ENCODE measurements at regions not wholly inside any gene's neighbourhood (a gene's known extent, or its start where the extent isn't known, plus 50 kb on each side); places are given as distances from the start of the nearest gene placed in this dataset.

DNA sequence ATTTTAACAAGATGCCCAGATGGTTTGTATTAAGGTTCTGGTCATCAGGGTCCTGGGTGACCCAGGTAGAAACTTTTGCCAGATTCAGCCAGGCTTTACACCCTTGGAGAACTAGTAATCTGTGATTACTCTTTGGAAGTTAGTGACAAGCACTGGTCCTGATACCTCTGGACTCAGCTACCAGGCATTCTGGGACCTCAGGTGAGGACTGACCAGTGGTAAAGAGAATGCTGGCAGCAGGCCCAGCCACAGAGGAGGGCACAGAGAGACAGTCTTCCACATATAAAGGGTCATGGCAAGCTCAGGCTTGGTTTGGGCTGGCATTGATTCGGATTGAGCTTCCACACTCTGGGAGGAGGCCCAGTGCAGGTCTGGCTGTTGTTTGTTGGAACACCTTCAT, 112.0 kb upstream of the CHST15 start:
- TF ChIP-seq, protein P1, sequence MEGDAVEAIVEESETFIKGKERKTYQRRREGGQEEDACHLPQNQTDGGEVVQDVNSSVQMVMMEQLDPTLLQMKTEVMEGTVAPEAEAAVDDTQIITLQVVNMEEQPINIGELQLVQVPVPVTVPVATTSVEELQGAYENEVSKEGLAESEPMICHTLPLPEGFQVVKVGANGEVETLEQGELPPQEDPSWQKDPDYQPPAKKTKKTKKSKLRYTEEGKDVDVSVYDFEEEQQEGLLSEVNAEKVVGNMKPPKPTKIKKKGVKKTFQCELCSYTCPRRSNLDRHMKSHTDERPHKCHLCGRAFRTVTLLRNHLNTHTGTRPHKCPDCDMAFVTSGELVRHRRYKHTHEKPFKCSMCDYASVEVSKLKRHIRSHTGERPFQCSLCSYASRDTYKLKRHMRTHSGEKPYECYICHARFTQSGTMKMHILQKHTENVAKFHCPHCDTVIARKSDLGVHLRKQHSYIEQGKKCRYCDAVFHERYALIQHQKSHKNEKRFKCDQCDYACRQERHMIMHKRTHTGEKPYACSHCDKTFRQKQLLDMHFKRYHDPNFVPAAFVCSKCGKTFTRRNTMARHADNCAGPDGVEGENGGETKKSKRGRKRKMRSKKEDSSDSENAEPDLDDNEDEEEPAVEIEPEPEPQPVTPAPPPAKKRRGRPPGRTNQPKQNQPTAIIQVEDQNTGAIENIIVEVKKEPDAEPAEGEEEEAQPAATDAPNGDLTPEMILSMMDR (IDR thresholded peaks at IDR 0.05), result no peak
- TF ChIP-seq POLR2A (IDR thresholded peaks at IDR 0.05), result no peak

All from Peyer's patch (tissue), 4 donors.